A549 (cell line): ENCODE measurements at regions not wholly inside any gene's neighbourhood (a gene's known extent, or its start where the extent isn't known, plus 50 kb on each side); places are given as distances from the start of the nearest gene placed in this dataset.

Experiments used
- ATAC-seq, 2 experiments: fragments of 200-7000 bp in 1 of 2; fragments of >200 bp in 1 of 2; cut with Nextera tagmentation in 1 of 2; cut with Tn5 transposase in 1 of 2; 3 replicates each; pipeline versions ENCODE4 v1.8.0 to v1.9.1; 2018 to 2020; ENCODE audit warnings: mild to moderate bottlenecking in 1 of 2, moderate library complexity in 1 of 2
- CTCF ChIA-PET: fragments of 300-600 bp; sonication (Branson Sonifier 250); formaldehyde crosslinking; extraction: SDS; loops from one replicate; lab custom pipeline; 2021; ENCODE audit warnings: antibody characterized with exemption, inconsistent platforms; lab: Yijun Ruan, JAX
- POLR2A ChIA-PET: fragments of 350-600 bp; formaldehyde crosslinking; extraction: SDS; loops from one replicate; lab custom pipeline; 2021; ENCODE audit warnings: antibody characterized with exemption, inconsistent platforms; lab: Yijun Ruan, JAX
- DNase-seq, 2 experiments: peaks; one replicate each; pipeline versions ENCODE4 v3.0.0 to v3.0.0-alpha.2; 2011 to 2016; ENCODE audit warnings: low read depth in 1 of 2, low spot score in 1 of 2
- FAIRE-seq: peaks from 2 replicates; lab custom pipeline; 2011; peaks lifted over from hg19 to GRCh38; lab: Jason Lieb, UNC
- H3K27ac ChIP-seq, 2 experiments: fragments of >200 bp; sonication (Bioruptor Twin); formaldehyde crosslinking; 3 replicates each; pipeline ENCODE4 v1.5.1; 2016 to 2017
- H3K4me1 ChIP-seq: fragments of >200 bp; sonication (Bioruptor Twin); formaldehyde crosslinking; 3 replicates; pipeline ENCODE4 v1.6.1; 2016
- H3K4me2 ChIP-seq: fragments of >200 bp; sonication (Bioruptor Twin); formaldehyde crosslinking; 3 replicates; pipeline ENCODE4 v1.6.1; 2016
- H3K4me3 ChIP-seq: fragments of >200 bp; sonication (Bioruptor Twin); formaldehyde crosslinking; 3 replicates; pipeline ENCODE4 v1.5.1; 2016
- H3K9me3 ChIP-seq: fragments of >200 bp; sonication (Bioruptor Twin); formaldehyde crosslinking; 3 replicates; pipeline ENCODE4 v1.6.1; 2016
- BHLHE40 ChIP-seq: IDR thresholded peaks from 2 replicates; pipeline ENCODE4 v1.6.1; 2012; ENCODE audit warnings: low read depth, low read length, inconsistent platforms
- CEBPB ChIP-seq, 2 experiments: fragments of >200 bp in 1 of 2; sonication (Bioruptor Twin) in 1 of 2; formaldehyde crosslinking in 1 of 2; IDR thresholded peaks; 2 replicates each; pipeline ENCODE4 v1.6.1; 2012 to 2016
- ESRRA ChIP-seq: fragments of 150-350 bp; IDR thresholded peaks from 2 replicates; pipeline ENCODE4 v1.6.1; 2014; ENCODE audit warnings: mild to moderate bottlenecking, low read length, borderline replicate concordance
- FOSB ChIP-seq: fragments of 250-450 bp; sonication (Bioruptor Pico); IDR thresholded peaks from 2 replicates; pipeline ENCODE4 v1.5.0; 2020; ENCODE audit warnings: mild to moderate bottlenecking, moderate library complexity
- FOXS1 ChIP-seq: fragments of 250-450 bp; sonication (Bioruptor Pico); IDR thresholded peaks from 2 replicates; pipeline ENCODE4 v1.5.0; 2020; ENCODE audit warnings: mild to moderate bottlenecking, moderate library complexity
- GATA3 ChIP-seq: IDR thresholded peaks from 2 replicates; pipeline ENCODE4 v1.6.1; 2012; ENCODE audit warnings: borderline replicate concordance
- HOXA7 ChIP-seq: fragments of 250-450 bp; sonication (Bioruptor Pico); IDR thresholded peaks from 2 replicates; pipeline ENCODE4 v1.5.0; 2020; ENCODE audit warnings: mild to moderate bottlenecking, moderate library complexity
- HOXB13 ChIP-seq: fragments of 250-450 bp; sonication (Bioruptor Pico); IDR thresholded peaks from 2 replicates; pipeline ENCODE4 v1.5.0; 2020; ENCODE audit warnings: low read depth, mild to moderate bottlenecking, moderate library complexity
- NFE2L2 ChIP-seq: fragments of 150-350 bp; conservative IDR thresholded peaks from 2 replicates; pipeline ENCODE4 v1.6.1; 2014; ENCODE audit warnings: low read length
- NPAS2 ChIP-seq: fragments of 250-450 bp; sonication (Bioruptor Pico); IDR thresholded peaks from 2 replicates; pipeline ENCODE4 v1.8.0; 2022; ENCODE audit warnings: mild to moderate bottlenecking, moderate library complexity, borderline replicate concordance
- NR3C1 ChIP-seq: fragments of >200 bp; sonication (Bioruptor Twin); formaldehyde crosslinking; IDR thresholded peaks from 3 replicates; pipeline ENCODE4 v1.6.1; 2017
- POLR2A ChIP-seq: IDR thresholded peaks from 2 replicates; pipeline ENCODE4 v1.6.1; 2012; ENCODE audit warnings: mild to moderate bottlenecking, low read length
- RAD21 ChIP-seq, 2 experiments: fragments of >200 bp in 1 of 2; sonication (Bioruptor Twin) in 1 of 2; formaldehyde crosslinking in 1 of 2; IDR thresholded peaks in 1 of 2; conservative IDR thresholded peaks in 1 of 2; 2 replicates in 1 of 2; 3 replicates in 1 of 2; pipeline ENCODE4 v1.6.1; 2012 to 2018; ENCODE audit warnings: inconsistent platforms in 1 of 2
- RCOR1 ChIP-seq: fragments of 150-350 bp; IDR thresholded peaks from 2 replicates; pipeline ENCODE4 v1.6.1; 2014; ENCODE audit warnings: antibody characterized with exemption, low read length, low read depth
- RFX5 ChIP-seq: fragments of 450-650 bp; IDR thresholded peaks from 2 replicates; pipeline ENCODE4 v1.7.1; 2014; ENCODE audit warnings: antibody characterized with exemption, mild to moderate bottlenecking, moderate library complexity
- RNF2 ChIP-seq: fragments of 200-600 bp; sonication (generic); IDR thresholded peaks from 2 replicates; pipeline ENCODE4 v1.6.1; 2016; ENCODE audit warnings: low read depth, mild to moderate bottlenecking, antibody characterized with exemption, moderate library complexity, borderline replicate concordance
- SMC3 ChIP-seq: fragments of >200 bp; sonication (Bioruptor Twin); formaldehyde crosslinking; IDR thresholded peaks from 3 replicates; pipeline ENCODE4 v1.6.1; 2018; ENCODE audit warnings: inconsistent platforms
- TFCP2L1 ChIP-seq: fragments of 250-450 bp; sonication (Bioruptor Pico); IDR thresholded peaks from 2 replicates; pipeline ENCODE4 v1.5.0; 2021; ENCODE audit warnings: mild to moderate bottlenecking
- ZNF302 ChIP-seq: fragments of 250-450 bp; sonication (Bioruptor Pico); IDR thresholded peaks from 2 replicates; pipeline ENCODE4 v1.9.0; 2021; ENCODE audit warnings: inconsistent platforms, mild to moderate bottlenecking, moderate library complexity
- WGBS: methylation state at CpG from one replicate; pipeline ENCODE4 v1.1.6; 2017; ENCODE audit errors: missing lambda C conversion rate; 5-methylcytosine and 5-hydroxymethylcytosine counted together
- TF ChIP-seq, protein P1 (sequence below): IDR thresholded peaks from 2 replicates; pipeline ENCODE4 v1.6.1; 2012; ENCODE audit warnings: low read depth, borderline replicate concordance
- TF ChIP-seq, protein P2 (sequence below): fragments of 200-600 bp; sonication (generic); IDR thresholded peaks from 2 replicates; pipeline ENCODE4 v1.6.1; 2016; ENCODE audit warnings: antibody characterized with exemption, mild to moderate bottlenecking, moderate library complexity
- TF ChIP-seq, protein P3 (sequence below): fragments of 450-650 bp; IDR thresholded peaks from 2 replicates; pipeline ENCODE4 v1.6.1; 2014; ENCODE audit warnings: antibody characterized with exemption
- TF ChIP-seq, protein P4 (sequence below): fragments of 250-450 bp; sonication (Bioruptor Pico); IDR thresholded peaks from 2 replicates; pipeline ENCODE4 v1.5.0; 2020; ENCODE audit warnings: low read depth, mild to moderate bottlenecking, moderate library complexity

DNA sequence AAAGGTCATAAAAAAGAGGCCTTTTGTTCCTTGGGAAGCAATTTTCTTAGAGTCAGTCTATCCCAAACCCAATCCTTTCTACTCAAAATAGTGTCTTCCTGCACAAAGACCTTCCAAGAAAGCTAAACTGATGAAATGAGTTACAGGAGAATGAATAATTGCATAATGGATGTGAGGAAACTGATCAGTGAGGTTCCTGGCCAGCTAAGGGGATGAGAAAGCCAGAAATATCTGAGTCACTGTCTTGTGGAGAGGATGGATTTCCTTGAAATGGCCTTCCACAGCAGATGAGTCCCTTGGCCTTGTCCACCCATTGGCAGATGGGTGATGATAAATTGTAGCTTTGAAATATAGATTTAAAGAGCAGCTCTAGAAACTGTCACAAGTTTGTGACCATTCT is 756.1 kb downstream of the DNAH5 start:
- H3K27ac ChIP-seq = no peak overlapping the region
- ChIA-PET POLR2A (no interaction called here), CTCF (no interaction called here)
- H3K9me3 ChIP-seq = no peaks in the 10 kb centered on the region
- H3K4me3 ChIP-seq = no peak overlapping the region
- TF ChIP-seq CEBPB (IDR thresholded peaks at IDR 0.05) (no peak), POLR2A (no peak), FOXS1 (no peak), RFX5 (no peak), RNF2 (no peak), FOSB (CRISPR knock-in tag) (no peak), TFCP2L1 (CRISPR knock-in tag) (no peak), ESRRA (no peak), HOXB13 (CRISPR knock-in tag) (no peak), NPAS2 (CRISPR knock-in tag) (no peak), RAD21 (conservative IDR thresholded peaks at IDR 0.05 in 1 of 2, IDR thresholded peaks at IDR 0.05 in 1 of 2) (no peak), NR3C1 (no peak), ZNF302 (CRISPR knock-in tag) (no peak), NFE2L2 (no peak), BHLHE40 (no peak)
- TF ChIP-seq, protein P1, sequence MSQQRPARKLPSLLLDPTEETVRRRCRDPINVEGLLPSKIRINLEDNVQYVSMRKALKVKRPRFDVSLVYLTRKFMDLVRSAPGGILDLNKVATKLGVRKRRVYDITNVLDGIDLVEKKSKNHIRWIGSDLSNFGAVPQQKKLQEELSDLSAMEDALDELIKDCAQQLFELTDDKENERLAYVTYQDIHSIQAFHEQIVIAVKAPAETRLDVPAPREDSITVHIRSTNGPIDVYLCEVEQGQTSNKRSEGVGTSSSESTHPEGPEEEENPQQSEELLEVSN = no peak
- TF ChIP-seq, protein P2, sequence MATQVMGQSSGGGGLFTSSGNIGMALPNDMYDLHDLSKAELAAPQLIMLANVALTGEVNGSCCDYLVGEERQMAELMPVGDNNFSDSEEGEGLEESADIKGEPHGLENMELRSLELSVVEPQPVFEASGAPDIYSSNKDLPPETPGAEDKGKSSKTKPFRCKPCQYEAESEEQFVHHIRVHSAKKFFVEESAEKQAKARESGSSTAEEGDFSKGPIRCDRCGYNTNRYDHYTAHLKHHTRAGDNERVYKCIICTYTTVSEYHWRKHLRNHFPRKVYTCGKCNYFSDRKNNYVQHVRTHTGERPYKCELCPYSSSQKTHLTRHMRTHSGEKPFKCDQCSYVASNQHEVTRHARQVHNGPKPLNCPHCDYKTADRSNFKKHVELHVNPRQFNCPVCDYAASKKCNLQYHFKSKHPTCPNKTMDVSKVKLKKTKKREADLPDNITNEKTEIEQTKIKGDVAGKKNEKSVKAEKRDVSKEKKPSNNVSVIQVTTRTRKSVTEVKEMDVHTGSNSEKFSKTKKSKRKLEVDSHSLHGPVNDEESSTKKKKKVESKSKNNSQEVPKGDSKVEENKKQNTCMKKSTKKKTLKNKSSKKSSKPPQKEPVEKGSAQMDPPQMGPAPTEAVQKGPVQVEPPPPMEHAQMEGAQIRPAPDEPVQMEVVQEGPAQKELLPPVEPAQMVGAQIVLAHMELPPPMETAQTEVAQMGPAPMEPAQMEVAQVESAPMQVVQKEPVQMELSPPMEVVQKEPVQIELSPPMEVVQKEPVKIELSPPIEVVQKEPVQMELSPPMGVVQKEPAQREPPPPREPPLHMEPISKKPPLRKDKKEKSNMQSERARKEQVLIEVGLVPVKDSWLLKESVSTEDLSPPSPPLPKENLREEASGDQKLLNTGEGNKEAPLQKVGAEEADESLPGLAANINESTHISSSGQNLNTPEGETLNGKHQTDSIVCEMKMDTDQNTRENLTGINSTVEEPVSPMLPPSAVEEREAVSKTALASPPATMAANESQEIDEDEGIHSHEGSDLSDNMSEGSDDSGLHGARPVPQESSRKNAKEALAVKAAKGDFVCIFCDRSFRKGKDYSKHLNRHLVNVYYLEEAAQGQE = no peak
- TF ChIP-seq, protein P3, sequence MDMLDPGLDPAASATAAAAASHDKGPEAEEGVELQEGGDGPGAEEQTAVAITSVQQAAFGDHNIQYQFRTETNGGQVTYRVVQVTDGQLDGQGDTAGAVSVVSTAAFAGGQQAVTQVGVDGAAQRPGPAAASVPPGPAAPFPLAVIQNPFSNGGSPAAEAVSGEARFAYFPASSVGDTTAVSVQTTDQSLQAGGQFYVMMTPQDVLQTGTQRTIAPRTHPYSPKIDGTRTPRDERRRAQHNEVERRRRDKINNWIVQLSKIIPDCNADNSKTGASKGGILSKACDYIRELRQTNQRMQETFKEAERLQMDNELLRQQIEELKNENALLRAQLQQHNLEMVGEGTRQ = no peak
- TF ChIP-seq, protein P4, sequence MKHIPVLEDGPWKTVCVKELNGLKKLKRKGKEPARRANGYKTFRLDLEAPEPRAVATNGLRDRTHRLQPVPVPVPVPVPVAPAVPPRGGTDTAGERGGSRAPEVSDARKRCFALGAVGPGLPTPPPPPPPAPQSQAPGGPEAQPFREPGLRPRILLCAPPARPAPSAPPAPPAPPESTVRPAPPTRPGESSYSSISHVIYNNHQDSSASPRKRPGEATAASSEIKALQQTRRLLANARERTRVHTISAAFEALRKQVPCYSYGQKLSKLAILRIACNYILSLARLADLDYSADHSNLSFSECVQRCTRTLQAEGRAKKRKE = no peak
- no peak for DNase-seq
- no peak overlapping the region for H3K4me2 ChIP-seq
- no peaks in the 10 kb centered on the region for H3K4me1 ChIP-seq
- no peak for ATAC-seq
- FAIRE-seq = no peak

DNA sequence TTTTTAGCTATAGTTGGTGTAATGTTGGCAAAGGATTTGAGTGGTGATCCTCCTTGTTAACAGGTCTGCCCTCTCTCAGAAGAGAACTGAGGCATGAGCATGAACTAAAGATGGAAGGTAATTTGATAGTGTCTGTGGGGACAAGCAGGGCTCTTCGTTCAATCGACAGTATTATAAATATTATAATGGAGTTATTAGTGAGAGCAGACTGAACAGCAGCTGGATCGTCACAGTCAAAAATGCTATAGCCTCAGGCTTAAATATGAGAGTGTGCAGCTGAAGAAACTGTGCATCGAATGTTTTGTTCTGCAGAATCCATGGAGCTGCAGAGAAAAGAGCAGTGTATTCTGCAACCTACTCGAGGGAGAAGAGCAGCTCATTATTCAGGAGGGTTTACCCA is 757.3 kb downstream of the DNAH5 start:
- TF ChIP-seq SMC3 (no peak), POLR2A (no peak), NFE2L2 (no peak), RCOR1 (no peak), NPAS2 (CRISPR knock-in tag) (no peak), HOXA7 (CRISPR knock-in tag) (no peak), GATA3 (no peak)
- TF ChIP-seq, protein P1 = no peak
- TF ChIP-seq, protein P3 = no peak
- WGBS = 6% methylated on average over 5 of the region's 5 CpGs
- Histone ChIP-seq H3K9me3 (no peaks in the 10 kb centered on the region), H3K4me1 (no peaks in the 10 kb centered on the region), H3K27ac (no peak overlapping the region), H3K4me2 (no peak overlapping the region), H3K4me3 (no peak overlapping the region)
- DNase-seq (no peak), ATAC-seq (no peak), FAIRE-seq (no peak)
- ChIA-PET CTCF (interaction anchor here (0.7 kb wide), 1 partner anchor 56 kb away, joined by 3 read pairs; no protein-coding TSS in a partner anchor), POLR2A (no interaction called here)
